ENCODE measurements at regions not wholly inside any gene's neighbourhood (a gene's known extent, or its start where the extent isn't known, plus 50 kb on each side); places are given as distances from the start of the nearest gene placed in this dataset.
"Not testable (repeated sequence)": the region's sequence is repeated elsewhere in the genome, so short reads cannot be mapped to it uniquely, and the experiment has no call there.

- H3K4me3 ChIP-seq (ENCODE audit: low read depth in 1 of 5, low read length in 5 of 5) = peak overlapping the region; percentile 84 to 95 (median 93)
- peaks cover 0 to 19% (median 14%) of the 10 kb centered on the region in 5 donors for H3K4me1 ChIP-seq (ENCODE audit: control insufficient read depth in 5 of 5, insufficient read depth in 5 of 5, low read length in 5 of 5)
- H3K9ac ChIP-seq (ENCODE audit: low read length in 5 of 5) = peak overlapping the region in 1 of 5 donors; percentile 87
- peaks cover 5 to 14% (median 10%) of the 10 kb centered on the region in 5 donors for H3K9me3 ChIP-seq (ENCODE audit: control insufficient read depth in 5 of 5, low read length in 5 of 5)
- no peak overlapping the region for H3K27ac ChIP-seq (ENCODE audit: low read depth, low read length)
- peaks cover 0 to 2% (median 0%) of the 10 kb centered on the region in 5 donors for H3K36me3 ChIP-seq (ENCODE audit: control insufficient read depth in 5 of 5, insufficient read depth in 5 of 5, low read length in 5 of 5)
- no peaks in the 10 kb centered on the region for H3K27me3 ChIP-seq (ENCODE audit: control insufficient read depth in 5 of 5, insufficient read depth in 4 of 5, low read length in 5 of 5)
Measured at GRCh38 chr6:27020553-27020880, 227.0 kb upstream of the PRSS16 start.

- peaks cover 0 to 17% (median 14%) of the 10 kb centered on the region in 5 donors for H3K4me1 ChIP-seq (ENCODE audit: control insufficient read depth in 5 of 5, insufficient read depth in 5 of 5, low read length in 5 of 5)
- H3K4me3 ChIP-seq (ENCODE audit: low read depth in 1 of 5, low read length in 5 of 5) = no peak overlapping the region
- H3K27me3 ChIP-seq (ENCODE audit: control insufficient read depth in 5 of 5, insufficient read depth in 4 of 5, low read length in 5 of 5) = no peaks in the 10 kb centered on the region
- H3K27ac ChIP-seq (ENCODE audit: low read depth, low read length) = no peak overlapping the region
- peaks cover 0 to 2% (median 0%) of the 10 kb centered on the region in 5 donors for H3K9me3 ChIP-seq (ENCODE audit: control insufficient read depth in 5 of 5, low read length in 5 of 5)
- H3K36me3 ChIP-seq (ENCODE audit: control insufficient read depth in 5 of 5, insufficient read depth in 5 of 5, low read length in 5 of 5) = peaks cover 0 to 2% (median 0%) of the 10 kb centered on the region in 5 donors
- no peak overlapping the region for H3K9ac ChIP-seq (ENCODE audit: low read length in 5 of 5)
Measured at GRCh38 chr6:27023664-27024063, 223.8 kb upstream of the PRSS16 start.

- no peak overlapping the region for H3K4me3 ChIP-seq (ENCODE audit: low read depth in 1 of 5, low read length in 5 of 5)
- H3K9ac ChIP-seq (ENCODE audit: low read length in 5 of 5) = no peak overlapping the region
- no peak overlapping the region for H3K27ac ChIP-seq (ENCODE audit: low read depth, low read length)
- peaks cover 0 to 3% (median 2%) of the 10 kb centered on the region in 5 donors for H3K4me1 ChIP-seq (ENCODE audit: control insufficient read depth in 5 of 5, insufficient read depth in 5 of 5, low read length in 5 of 5)
- H3K27me3 ChIP-seq (ENCODE audit: control insufficient read depth in 5 of 5, insufficient read depth in 4 of 5, low read length in 5 of 5) = no peaks in the 10 kb centered on the region
- H3K36me3 ChIP-seq (ENCODE audit: control insufficient read depth in 5 of 5, insufficient read depth in 5 of 5, low read length in 5 of 5) = peaks cover 0 to 2% (median 0%) of the 10 kb centered on the region in 5 donors
- peaks cover 0 to 2% (median 0%) of the 10 kb centered on the region in 5 donors for H3K9me3 ChIP-seq (ENCODE audit: control insufficient read depth in 5 of 5, low read length in 5 of 5)
Measured at GRCh38 chr6:27025351-27025750, 222.2 kb upstream of the PRSS16 start.

- no peak overlapping the region for H3K27ac ChIP-seq (ENCODE audit: low read depth, low read length)
- no peaks in the 10 kb centered on the region for H3K27me3 ChIP-seq (ENCODE audit: control insufficient read depth in 5 of 5, insufficient read depth in 4 of 5, low read length in 5 of 5)
- peaks cover 0 to 2% (median 0%) of the 10 kb centered on the region in 5 donors for H3K36me3 ChIP-seq (ENCODE audit: control insufficient read depth in 5 of 5, insufficient read depth in 5 of 5, low read length in 5 of 5)
- no peak overlapping the region for H3K9ac ChIP-seq (ENCODE audit: low read length in 5 of 5)
- H3K4me3 ChIP-seq (ENCODE audit: low read depth in 1 of 5, low read length in 5 of 5) = no peak overlapping the region
- H3K9me3 ChIP-seq (ENCODE audit: control insufficient read depth in 5 of 5, low read length in 5 of 5) = peaks cover 0 to 2% (median 0%) of the 10 kb centered on the region in 5 donors
- H3K4me1 ChIP-seq (ENCODE audit: control insufficient read depth in 5 of 5, insufficient read depth in 5 of 5, low read length in 5 of 5) = no peaks in the 10 kb centered on the region
Measured at GRCh38 chr6:27026361-27026760, 221.1 kb upstream of the PRSS16 start.

GRCh38 chr6:27031302-27031701, 216.2 kb upstream of the PRSS16 start:
- H3K27ac ChIP-seq (ENCODE audit: low read depth, low read length) = no peak overlapping the region
- peaks cover 0 to 5% (median 0%) of the 10 kb centered on the region in 5 donors for H3K27me3 ChIP-seq (ENCODE audit: control insufficient read depth in 5 of 5, insufficient read depth in 4 of 5, low read length in 5 of 5)
- H3K9me3 ChIP-seq (ENCODE audit: control insufficient read depth in 5 of 5, low read length in 5 of 5) = no peaks in the 10 kb centered on the region
- H3K4me1 ChIP-seq (ENCODE audit: control insufficient read depth in 5 of 5, insufficient read depth in 5 of 5, low read length in 5 of 5) = no peaks in the 10 kb centered on the region
- H3K4me3 ChIP-seq (ENCODE audit: low read depth in 1 of 5, low read length in 5 of 5) = no peak overlapping the region
- H3K9ac ChIP-seq (ENCODE audit: low read length in 5 of 5) = no peak overlapping the region
- no peaks in the 10 kb centered on the region for H3K36me3 ChIP-seq (ENCODE audit: control insufficient read depth in 5 of 5, insufficient read depth in 5 of 5, low read length in 5 of 5)

- Histone ChIP-seq H3K27ac (ENCODE audit: low read depth, low read length) (no peak overlapping the region), H3K4me1 (ENCODE audit: control insufficient read depth in 5 of 5, insufficient read depth in 5 of 5, low read length in 5 of 5) (no peaks in the 10 kb centered on the region), H3K27me3 (ENCODE audit: control insufficient read depth in 5 of 5, insufficient read depth in 4 of 5, low read length in 5 of 5) (peaks cover 0 to 5% (median 4%) of the 10 kb centered on the region in 5 donors), H3K4me3 (ENCODE audit: low read depth in 1 of 5, low read length in 5 of 5) (no peak overlapping the region), H3K9ac (ENCODE audit: low read length in 5 of 5) (no peak overlapping the region), H3K36me3 (ENCODE audit: control insufficient read depth in 5 of 5, insufficient read depth in 5 of 5, low read length in 5 of 5) (no peaks in the 10 kb centered on the region), H3K9me3 (ENCODE audit: control insufficient read depth in 5 of 5, low read length in 5 of 5) (no peaks in the 10 kb centered on the region)
Measured at GRCh38 chr6:27038498-27038897, 209.0 kb upstream of the PRSS16 start.

GRCh38 chr6:27040244-27041042, 207.1 kb upstream of the PRSS16 start:
- H3K4me3 ChIP-seq (ENCODE audit: low read depth in 1 of 5, low read length in 5 of 5) = no peak overlapping the region
- no peaks in the 10 kb centered on the region for H3K4me1 ChIP-seq (ENCODE audit: control insufficient read depth in 5 of 5, insufficient read depth in 5 of 5, low read length in 5 of 5)
- H3K36me3 ChIP-seq (ENCODE audit: control insufficient read depth in 5 of 5, insufficient read depth in 5 of 5, low read length in 5 of 5) = no peaks in the 10 kb centered on the region
- no peaks in the 10 kb centered on the region for H3K9me3 ChIP-seq (ENCODE audit: control insufficient read depth in 5 of 5, low read length in 5 of 5)
- H3K27ac ChIP-seq (ENCODE audit: low read depth, low read length) = no peak overlapping the region
- peaks cover 0 to 5% (median 3%) of the 10 kb centered on the region in 5 donors for H3K27me3 ChIP-seq (ENCODE audit: control insufficient read depth in 5 of 5, insufficient read depth in 4 of 5, low read length in 5 of 5)
- no peak overlapping the region for H3K9ac ChIP-seq (ENCODE audit: low read length in 5 of 5)

GRCh38 chr6:27043244-27043643, 204.3 kb upstream of the PRSS16 start:
- Histone ChIP-seq H3K9me3 (ENCODE audit: control insufficient read depth in 5 of 5, low read length in 5 of 5) (no peaks in the 10 kb centered on the region), H3K27ac (ENCODE audit: low read depth, low read length) (no peak overlapping the region), H3K9ac (ENCODE audit: low read length in 5 of 5) (no peak overlapping the region), H3K4me1 (ENCODE audit: control insufficient read depth in 5 of 5, insufficient read depth in 5 of 5, low read length in 5 of 5) (no peaks in the 10 kb centered on the region), H3K36me3 (ENCODE audit: control insufficient read depth in 5 of 5, insufficient read depth in 5 of 5, low read length in 5 of 5) (no peaks in the 10 kb centered on the region), H3K4me3 (ENCODE audit: low read depth in 1 of 5, low read length in 5 of 5) (no peak overlapping the region), H3K27me3 (ENCODE audit: control insufficient read depth in 5 of 5, insufficient read depth in 4 of 5, low read length in 5 of 5) (peaks cover 0 to 5% (median 0%) of the 10 kb centered on the region in 5 donors)

GRCh38 chr6:27045131-27045530, 202.4 kb upstream of the PRSS16 start:
- not testable (repeated sequence) for H3K9me3 ChIP-seq (ENCODE audit: control insufficient read depth in 5 of 5, low read length in 5 of 5); H3K4me1 ChIP-seq (ENCODE audit: control insufficient read depth in 5 of 5, insufficient read depth in 5 of 5, low read length in 5 of 5); H3K27me3 ChIP-seq (ENCODE audit: control insufficient read depth in 5 of 5, insufficient read depth in 4 of 5, low read length in 5 of 5); H3K9ac ChIP-seq (ENCODE audit: low read length in 5 of 5); H3K4me3 ChIP-seq (ENCODE audit: low read depth in 1 of 5, low read length in 5 of 5); H3K36me3 ChIP-seq (ENCODE audit: control insufficient read depth in 5 of 5, insufficient read depth in 5 of 5, low read length in 5 of 5); H3K27ac ChIP-seq (ENCODE audit: low read depth, low read length)

GRCh38 chr6:27047725-27048124, 199.8 kb upstream of the PRSS16 start:
- not testable (repeated sequence) for H3K36me3 ChIP-seq (ENCODE audit: control insufficient read depth in 5 of 5, insufficient read depth in 5 of 5, low read length in 5 of 5); H3K4me1 ChIP-seq (ENCODE audit: control insufficient read depth in 5 of 5, insufficient read depth in 5 of 5, low read length in 5 of 5); H3K9ac ChIP-seq (ENCODE audit: low read length in 5 of 5); H3K27me3 ChIP-seq (ENCODE audit: control insufficient read depth in 5 of 5, insufficient read depth in 4 of 5, low read length in 5 of 5); H3K4me3 ChIP-seq (ENCODE audit: low read depth in 1 of 5, low read length in 5 of 5); H3K9me3 ChIP-seq (ENCODE audit: control insufficient read depth in 5 of 5, low read length in 5 of 5); H3K27ac ChIP-seq (ENCODE audit: low read depth, low read length)
